ENCODE measurements at regions not wholly inside any gene's neighbourhood (a gene's known extent, or its start where the extent isn't known, plus 50 kb on each side); places are given as distances from the start of the nearest gene placed in this dataset.

GRCh38 chr13:111905609-111905945 lies 161.4 kb upstream of the SOX1 start:
- ChIA-PET CTCF (no interaction called here), POLR2A (no interaction called here)
- Histone ChIP-seq H3K9ac (no peak overlapping the region), H3K9me3 (no peaks in the 10 kb centered on the region), H3K79me2 (ENCODE audit: insufficient read depth) (no peaks in the 10 kb centered on the region), H2AFZ (ENCODE audit: low read depth) (no peak overlapping the region), H3K9me2 (no peaks in the 10 kb centered on the region), H3F3A (replicated peaks; ENCODE audit: insufficient read depth) (no peaks in the 10 kb centered on the region), H3K27me3 (ENCODE audit: insufficient read depth) (no peaks in the 10 kb centered on the region; the same call in 1 of the 2 replicates), H3K4me3 (ENCODE audit: low read depth in 2 of 2, low read length in 1 of 2) (no peak overlapping the region), H3K27ac (ENCODE audit: low read depth in 2 of 2, low read length in 1 of 2) (no peak overlapping the region), H3K4me1 (ENCODE audit: control insufficient read depth in 1 of 2, insufficient read depth in 2 of 2, low read depth in 1 of 2, low read length in 1 of 2) (no peaks in the 10 kb centered on the region), H3K36me3 (replicated peaks in 1 of 2; ENCODE audit: control insufficient read depth in 1 of 2, insufficient read depth in 2 of 2, low read length in 1 of 2) (no peaks in the 10 kb centered on the region), H4K20me1 (ENCODE audit: insufficient read depth) (no peaks in the 10 kb centered on the region), H3K4me2 (no peak overlapping the region)
- TF ChIP-seq USF2 (IDR thresholded peaks at IDR 0.05; ENCODE audit: borderline replicate concordance, low read depth, low read length) (no peak), REST (IDR thresholded peaks at IDR 0.05; ENCODE audit: low read depth, low read length) (no peak), IRF3 (IDR thresholded peaks at IDR 0.05; ENCODE audit: low read depth, low read length) (no peak), YY1 (IDR thresholded peaks at IDR 0.05; ENCODE audit: low read depth) (no peak), NRF1 (IDR thresholded peaks at IDR 0.05; ENCODE audit: low read depth, low read length) (no peak)
- no peak for DNase-seq
- WGBS (ENCODE audit: low lambda C conversion rate), result 71% methylated on average over 8 of the region's 8 CpGs

GRCh38 chr13:111906306-111906705 lies 160.6 kb upstream of the SOX1 start:
- Histone ChIP-seq H3K27me3 (ENCODE audit: insufficient read depth) (no peaks in the 10 kb centered on the region; the same call in 1 of the 2 replicates), H3K9ac (no peak overlapping the region), H3K36me3 (replicated peaks in 1 of 2; ENCODE audit: control insufficient read depth in 1 of 2, insufficient read depth in 2 of 2, low read length in 1 of 2) (no peaks in the 10 kb centered on the region), H3K4me2 (no peak overlapping the region), H3K9me2 (no peaks in the 10 kb centered on the region), H3K79me2 (ENCODE audit: insufficient read depth) (no peaks in the 10 kb centered on the region), H3K4me1 (ENCODE audit: control insufficient read depth in 1 of 2, insufficient read depth in 2 of 2, low read depth in 1 of 2, low read length in 1 of 2) (no peaks in the 10 kb centered on the region), H2AFZ (ENCODE audit: low read depth) (no peak overlapping the region), H3K4me3 (ENCODE audit: low read depth in 2 of 2, low read length in 1 of 2) (no peak overlapping the region), H3K9me3 (no peaks in the 10 kb centered on the region), H3K27ac (ENCODE audit: low read depth in 2 of 2, low read length in 1 of 2) (no peak overlapping the region), H4K20me1 (ENCODE audit: insufficient read depth) (no peaks in the 10 kb centered on the region), H3F3A (replicated peaks; ENCODE audit: insufficient read depth) (no peaks in the 10 kb centered on the region)
- ChIA-PET CTCF (interaction anchor here (0.7 kb wide), 1 partner anchor 727 kb away, joined by 3 read pairs; no protein-coding TSS in a partner anchor), POLR2A (no interaction called here)
- 37% methylated on average over 8 of the region's 8 CpGs for WGBS (ENCODE audit: low lambda C conversion rate)
- TF ChIP-seq ELF1 (IDR thresholded peaks at IDR 0.05) (no peak), GABPA (IDR thresholded peaks at IDR 0.05; ENCODE audit: low read depth) (no peak), ZBTB33 (IDR thresholded peaks at IDR 0.05; ENCODE audit: borderline replicate concordance, low read depth) (no peak), CTCF (IDR thresholded peaks at IDR 0.05) (no peak), TAF1 (IDR thresholded peaks at IDR 0.05; ENCODE audit: borderline replicate concordance, low read depth, low read length) (no peak), USF2 (IDR thresholded peaks at IDR 0.05; ENCODE audit: borderline replicate concordance, low read depth, low read length) (no peak), YY1 (IDR thresholded peaks at IDR 0.05; ENCODE audit: low read depth) (no peak), JUND (IDR thresholded peaks at IDR 0.05) (no peak), RXRA (IDR thresholded peaks at IDR 0.05; ENCODE audit: borderline replicate concordance, low read depth) (no peak), NFIC (IDR thresholded peaks at IDR 0.05; ENCODE audit: borderline replicate concordance) (no peak)
- no peak for DNase-seq

Data from SK-N-SH (cell line).